HFFc6 (cell line): ENCODE measurements at regions not wholly inside any gene's neighbourhood (a gene's known extent, or its start where the extent isn't known, plus 50 kb on each side); places are given as distances from the start of the nearest gene placed in this dataset.

Source experiments
- DNase-seq: peaks from one replicate; pipeline ENCODE4 v3.0.0-alpha.2; 2018
- H3K27ac Mint-ChIP-seq: 2 replicates; pipeline ENCODE4 v1.8.0; 2020; ENCODE audit warnings: mild to moderate bottlenecking, mixed read lengths
- H3K27me3 Mint-ChIP-seq: 2 replicates; pipeline ENCODE4 v1.8.0; 2021; ENCODE audit warnings: mild to moderate bottlenecking, moderate library complexity, mixed read lengths; ENCODE audit not compliant: insufficient read depth
- H3K36me3 Mint-ChIP-seq: 2 replicates; pipeline ENCODE4 v1.8.0; 2021; ENCODE audit warnings: low read depth, mixed read lengths
- H3K4me1 Mint-ChIP-seq: 2 replicates; pipeline ENCODE4 v1.8.0; 2020; ENCODE audit warnings: low read depth, mixed read lengths
- H3K4me3 Mint-ChIP-seq: 2 replicates; pipeline ENCODE4 v1.8.0; 2020; ENCODE audit warnings: mild to moderate bottlenecking, moderate library complexity, mixed read lengths
- H3K9me3 Mint-ChIP-seq: 2 replicates; pipeline ENCODE4 v1.8.0; 2020; ENCODE audit warnings: mild to moderate bottlenecking, mixed read lengths
- TF ChIP-seq, protein P1 (sequence below): fragments of 200-600 bp; sonication (generic); IDR thresholded peaks from 2 replicates; pipeline ENCODE4 v1.5.0; 2021; ENCODE audit warnings: antibody characterized with exemption, mild to moderate bottlenecking

DNA sequence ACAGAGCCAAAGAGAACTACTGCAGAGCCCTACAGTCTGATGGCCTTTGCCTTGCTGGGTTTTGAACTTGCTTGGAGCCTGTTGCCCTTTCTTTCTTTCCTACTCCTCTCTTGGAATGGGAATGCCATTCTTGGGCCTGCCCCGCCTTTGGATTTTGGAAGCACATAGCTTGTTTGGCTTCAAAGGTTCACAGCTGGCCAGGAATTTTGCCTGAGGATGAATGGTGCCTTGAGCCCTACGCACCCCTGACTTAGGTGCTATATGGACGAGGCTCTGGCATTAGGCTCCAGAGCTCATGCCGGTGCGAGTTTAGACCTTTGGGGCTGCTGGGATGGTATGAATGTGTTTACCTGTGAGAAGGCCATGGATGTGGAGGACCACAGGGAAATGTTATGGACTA lies 663.3 kb upstream of the HS6ST1 start:
- DNase-seq: no peak
- TF ChIP-seq, protein P1, sequence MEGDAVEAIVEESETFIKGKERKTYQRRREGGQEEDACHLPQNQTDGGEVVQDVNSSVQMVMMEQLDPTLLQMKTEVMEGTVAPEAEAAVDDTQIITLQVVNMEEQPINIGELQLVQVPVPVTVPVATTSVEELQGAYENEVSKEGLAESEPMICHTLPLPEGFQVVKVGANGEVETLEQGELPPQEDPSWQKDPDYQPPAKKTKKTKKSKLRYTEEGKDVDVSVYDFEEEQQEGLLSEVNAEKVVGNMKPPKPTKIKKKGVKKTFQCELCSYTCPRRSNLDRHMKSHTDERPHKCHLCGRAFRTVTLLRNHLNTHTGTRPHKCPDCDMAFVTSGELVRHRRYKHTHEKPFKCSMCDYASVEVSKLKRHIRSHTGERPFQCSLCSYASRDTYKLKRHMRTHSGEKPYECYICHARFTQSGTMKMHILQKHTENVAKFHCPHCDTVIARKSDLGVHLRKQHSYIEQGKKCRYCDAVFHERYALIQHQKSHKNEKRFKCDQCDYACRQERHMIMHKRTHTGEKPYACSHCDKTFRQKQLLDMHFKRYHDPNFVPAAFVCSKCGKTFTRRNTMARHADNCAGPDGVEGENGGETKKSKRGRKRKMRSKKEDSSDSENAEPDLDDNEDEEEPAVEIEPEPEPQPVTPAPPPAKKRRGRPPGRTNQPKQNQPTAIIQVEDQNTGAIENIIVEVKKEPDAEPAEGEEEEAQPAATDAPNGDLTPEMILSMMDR: no peak
- Mint-ChIP-seq H3K27ac (no peak overlapping the region), H3K27me3 (peaks cover 2% of the 10 kb centered on the region), H3K9me3 (peaks cover 72% of the 10 kb centered on the region), H3K36me3 (no peaks in the 10 kb centered on the region), H3K4me3 (no peak overlapping the region), H3K4me1 (no peaks in the 10 kb centered on the region)

DNA sequence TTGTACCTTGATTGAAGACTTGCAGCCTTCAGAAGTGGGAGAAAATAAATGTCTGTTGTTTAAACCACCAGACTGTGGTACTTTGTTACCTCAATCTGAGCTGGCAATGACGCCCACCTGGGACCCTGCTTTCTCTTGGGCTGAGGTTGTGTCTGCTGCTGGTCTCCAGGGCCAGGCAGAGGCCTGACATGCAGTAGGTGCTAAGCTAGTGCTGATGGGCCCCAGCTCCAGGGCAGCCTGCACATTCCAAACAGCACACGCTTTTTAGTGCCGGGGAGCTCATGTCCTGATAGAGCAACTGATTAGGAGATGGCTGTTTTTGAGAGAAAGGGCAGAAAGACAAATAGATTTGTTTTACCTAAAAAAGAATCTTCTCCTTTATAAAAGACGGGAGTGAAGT lies 664.0 kb upstream of the HS6ST1 start:
- TF ChIP-seq, protein P1: no peak
- no peak for DNase-seq
- no peak overlapping the region for H3K27ac Mint-ChIP-seq
- H3K4me1 Mint-ChIP-seq: no peaks in the 10 kb centered on the region
- peaks cover 2% of the 10 kb centered on the region for H3K27me3 Mint-ChIP-seq
- no peak overlapping the region for H3K4me3 Mint-ChIP-seq
- peaks cover 1% of the 10 kb centered on the region; the same call in 1 of the 2 replicates for H3K36me3 Mint-ChIP-seq
- H3K9me3 Mint-ChIP-seq: peaks cover 72% of the 10 kb centered on the region

DNA sequence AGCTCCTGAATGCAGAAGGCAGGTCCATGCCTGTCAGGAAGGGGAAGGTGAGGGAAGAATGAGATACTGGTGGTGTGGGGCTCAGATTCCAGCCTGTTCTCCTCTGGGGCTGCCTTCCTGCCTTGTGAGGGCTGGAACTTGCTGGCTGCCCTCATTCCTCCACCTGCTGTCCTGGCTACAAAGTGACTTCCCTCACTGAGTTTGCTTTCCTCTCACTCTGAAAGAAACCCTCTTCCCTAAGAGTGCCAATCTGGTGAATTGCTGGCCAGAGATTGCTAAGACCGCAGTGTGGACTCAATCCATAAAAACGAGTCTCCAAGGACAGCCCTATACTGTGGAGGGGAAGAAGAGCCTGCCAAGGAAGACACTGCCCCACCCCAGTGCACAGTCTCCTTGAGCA lies 664.4 kb upstream of the HS6ST1 start:
- H3K9me3 Mint-ChIP-seq: peaks cover 72% of the 10 kb centered on the region
- TF ChIP-seq, protein P1: no peak
- peaks cover 2% of the 10 kb centered on the region for H3K27me3 Mint-ChIP-seq
- no peaks in the 10 kb centered on the region for H3K4me1 Mint-ChIP-seq
- no peak overlapping the region for H3K27ac Mint-ChIP-seq
- H3K36me3 Mint-ChIP-seq: peaks cover 5% of the 10 kb centered on the region; the same call in 1 of the 2 replicates
- no peak overlapping the region for H3K4me3 Mint-ChIP-seq
- no peak for DNase-seq

DNA sequence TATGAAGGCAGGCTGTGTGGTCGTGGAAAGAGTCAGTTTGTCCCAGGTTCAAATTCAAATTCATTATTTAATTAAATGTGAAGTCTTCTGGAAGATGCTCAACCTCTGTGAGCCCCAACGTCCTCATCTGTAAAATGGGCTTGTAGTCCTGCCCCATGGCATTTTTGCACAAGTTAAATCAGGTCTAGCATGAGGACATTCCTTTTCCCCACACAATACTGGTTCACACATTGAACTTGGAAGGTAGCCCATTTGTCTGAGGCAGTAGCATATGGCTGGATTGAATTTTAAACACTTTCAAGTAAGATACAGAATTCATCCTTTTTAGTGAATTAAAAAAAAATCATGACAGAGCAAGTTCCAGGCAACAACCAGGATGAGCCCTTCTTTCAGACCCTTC lies 665.4 kb upstream of the HS6ST1 start:
- TF ChIP-seq, protein P1: no peak
- H3K4me3 Mint-ChIP-seq: no peak overlapping the region
- peaks cover 72% of the 10 kb centered on the region for H3K9me3 Mint-ChIP-seq
- peaks cover 2% of the 10 kb centered on the region for H3K27me3 Mint-ChIP-seq
- no peak for DNase-seq
- no peaks in the 10 kb centered on the region for H3K4me1 Mint-ChIP-seq
- no peak overlapping the region for H3K27ac Mint-ChIP-seq
- H3K36me3 Mint-ChIP-seq: peaks cover 6% of the 10 kb centered on the region; the same call in 1 of the 2 replicates

DNA sequence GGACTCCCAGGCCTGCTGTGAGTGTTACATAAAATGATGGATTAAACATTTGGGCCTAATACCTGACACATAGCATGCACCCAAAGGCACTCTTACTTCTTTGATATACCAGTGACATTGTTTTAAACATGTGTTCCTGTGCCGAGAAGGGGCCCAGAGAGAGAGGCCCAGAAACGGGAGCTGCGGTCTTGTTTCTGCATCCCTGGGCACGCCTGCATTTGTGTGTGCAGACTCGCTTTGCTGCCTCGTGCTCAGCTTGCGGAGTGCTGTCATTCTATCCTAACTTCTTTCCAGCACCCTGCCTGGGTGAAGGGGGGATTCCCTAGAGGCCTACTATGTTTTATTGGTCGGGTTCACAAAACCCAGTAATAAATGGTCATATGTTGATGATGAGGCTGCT lies 666.2 kb upstream of the HS6ST1 start:
- Mint-ChIP-seq H3K27ac (no peak overlapping the region), H3K27me3 (peaks cover 2% of the 10 kb centered on the region), H3K4me1 (no peaks in the 10 kb centered on the region), H3K36me3 (peaks cover 6% of the 10 kb centered on the region; the same call in 1 of the 2 replicates), H3K4me3 (no peak overlapping the region), H3K9me3 (peaks cover 77% of the 10 kb centered on the region)
- no peak for DNase-seq
- TF ChIP-seq, protein P1: no peak
